ENCODE measurements at regions not wholly inside any gene's neighbourhood (a gene's known extent, or its start where the extent isn't known, plus 50 kb on each side); places are given as distances from the start of the nearest gene placed in this dataset.

GRCh38 chr10:131797626-131798025, 103.2 kb upstream of the PPP2R2D start:
- H3K27me3 ChIP-seq, result peaks cover 0 to 10% (median 0%) of the 10 kb centered on the region in 4 donors
- H3K4me1 ChIP-seq, result no peaks in the 10 kb centered on the region
- H3K27ac ChIP-seq (replicated peaks in 1 of 4), result no peak overlapping the region
- intact Hi-C loops (cut with DNase I), result no loop called here
- no peak overlapping the region for H3K4me3 ChIP-seq
- H3K36me3 ChIP-seq, result no peaks in the 10 kb centered on the region
- peaks cover 0 to 34% (median 23%) of the 10 kb centered on the region in 4 donors for H3K9me3 ChIP-seq
- DNase-seq (ENCODE audit: extremely low spot score), result no peak
- TF ChIP-seq POLR2A (IDR thresholded peaks at IDR 0.05; ENCODE audit: low read depth) (no peak), POLR2AphosphoS5 (IDR thresholded peaks at IDR 0.05) (no peak), EP300 (IDR thresholded peaks at IDR 0.05) (no peak)
- TF ChIP-seq, protein P1, sequence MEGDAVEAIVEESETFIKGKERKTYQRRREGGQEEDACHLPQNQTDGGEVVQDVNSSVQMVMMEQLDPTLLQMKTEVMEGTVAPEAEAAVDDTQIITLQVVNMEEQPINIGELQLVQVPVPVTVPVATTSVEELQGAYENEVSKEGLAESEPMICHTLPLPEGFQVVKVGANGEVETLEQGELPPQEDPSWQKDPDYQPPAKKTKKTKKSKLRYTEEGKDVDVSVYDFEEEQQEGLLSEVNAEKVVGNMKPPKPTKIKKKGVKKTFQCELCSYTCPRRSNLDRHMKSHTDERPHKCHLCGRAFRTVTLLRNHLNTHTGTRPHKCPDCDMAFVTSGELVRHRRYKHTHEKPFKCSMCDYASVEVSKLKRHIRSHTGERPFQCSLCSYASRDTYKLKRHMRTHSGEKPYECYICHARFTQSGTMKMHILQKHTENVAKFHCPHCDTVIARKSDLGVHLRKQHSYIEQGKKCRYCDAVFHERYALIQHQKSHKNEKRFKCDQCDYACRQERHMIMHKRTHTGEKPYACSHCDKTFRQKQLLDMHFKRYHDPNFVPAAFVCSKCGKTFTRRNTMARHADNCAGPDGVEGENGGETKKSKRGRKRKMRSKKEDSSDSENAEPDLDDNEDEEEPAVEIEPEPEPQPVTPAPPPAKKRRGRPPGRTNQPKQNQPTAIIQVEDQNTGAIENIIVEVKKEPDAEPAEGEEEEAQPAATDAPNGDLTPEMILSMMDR (IDR thresholded peaks at IDR 0.05), result no peak

- 63% methylated on average over 1 of the region's 1 CpG for WGBS
- Histone ChIP-seq H3K36me3 (no peaks in the 10 kb centered on the region), H3K4me3 (no peak overlapping the region), H3K27ac (replicated peaks in 1 of 4) (no peak overlapping the region), H3K9me3 (peaks cover 0 to 34% (median 23%) of the 10 kb centered on the region in 4 donors), H3K27me3 (no peaks in the 10 kb centered on the region), H3K4me1 (no peaks in the 10 kb centered on the region)
- intact Hi-C loops (cut with DNase I), result no loop called here
- no peak for TF ChIP-seq POLR2A (IDR thresholded peaks at IDR 0.05; ENCODE audit: low read depth)
- TF ChIP-seq POLR2AphosphoS5 (IDR thresholded peaks at IDR 0.05), result no peak
- TF ChIP-seq EP300 (IDR thresholded peaks at IDR 0.05), result no peak
- TF ChIP-seq, protein P1 (IDR thresholded peaks at IDR 0.05), result no peak
- no peak for DNase-seq (ENCODE audit: extremely low spot score)
Observed at GRCh38 chr10:131799429-131799828, 101.4 kb upstream of the PPP2R2D start.

DNA sequence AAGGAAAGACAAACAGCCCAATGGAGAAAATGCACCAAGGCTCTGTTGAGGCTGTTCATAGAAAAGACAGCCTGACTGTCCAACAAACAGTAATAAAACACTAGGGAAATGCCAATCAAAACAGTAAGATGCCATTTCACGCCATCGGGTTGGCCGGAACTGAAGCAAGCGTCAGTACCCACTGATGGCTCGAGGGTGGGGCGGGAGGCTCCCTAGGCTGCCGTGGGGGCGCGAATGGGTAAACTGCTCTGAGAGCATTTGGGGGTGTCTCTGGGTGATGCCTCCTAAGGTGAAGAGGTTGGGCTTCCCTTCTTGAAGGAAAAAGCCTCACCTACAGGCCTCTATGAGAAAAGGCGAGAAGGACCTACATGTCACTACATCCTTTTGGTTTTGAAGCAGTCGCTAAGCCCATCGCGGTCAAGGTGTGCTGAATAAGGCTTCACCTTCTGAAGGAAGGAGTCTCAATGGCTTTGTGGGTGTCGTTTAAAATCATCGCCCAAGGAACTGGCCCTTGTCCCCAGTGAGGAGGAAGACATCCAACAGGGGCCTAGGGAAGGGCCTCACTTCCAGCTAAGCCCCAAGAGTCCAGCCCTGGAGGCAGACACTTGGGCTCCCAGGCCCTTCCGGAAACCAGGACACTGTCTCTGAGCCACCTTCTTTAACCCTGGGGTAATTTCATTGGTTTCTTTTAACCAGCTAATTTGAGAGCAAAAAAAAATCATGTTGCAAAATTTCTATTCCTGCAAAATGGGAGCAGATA, 98.5 kb upstream of the PPP2R2D start:
- DNase-seq (ENCODE audit: extremely low spot score), result no peak
- intact Hi-C loops (cut with DNase I), result no loop called here
- 93% methylated on average over 16 of the region's 16 CpGs for WGBS
- Histone ChIP-seq H3K4me3 (no peak overlapping the region), H3K27me3 (no peaks in the 10 kb centered on the region), H3K9me3 (peaks cover 0 to 27% (median 13%) of the 10 kb centered on the region in 4 donors), H3K27ac (replicated peaks in 1 of 4) (no peak overlapping the region), H3K36me3 (no peaks in the 10 kb centered on the region), H3K4me1 (peaks cover 0 to 10% (median 0%) of the 10 kb centered on the region in 4 donors)
- TF ChIP-seq, protein P1 (IDR thresholded peaks at IDR 0.05), result no peak
- TF ChIP-seq EP300 (IDR thresholded peaks at IDR 0.05), result no peak
- TF ChIP-seq POLR2AphosphoS5 (IDR thresholded peaks at IDR 0.05), result no peak
- no peak for TF ChIP-seq POLR2A (IDR thresholded peaks at IDR 0.05; ENCODE audit: low read depth)

DNA sequence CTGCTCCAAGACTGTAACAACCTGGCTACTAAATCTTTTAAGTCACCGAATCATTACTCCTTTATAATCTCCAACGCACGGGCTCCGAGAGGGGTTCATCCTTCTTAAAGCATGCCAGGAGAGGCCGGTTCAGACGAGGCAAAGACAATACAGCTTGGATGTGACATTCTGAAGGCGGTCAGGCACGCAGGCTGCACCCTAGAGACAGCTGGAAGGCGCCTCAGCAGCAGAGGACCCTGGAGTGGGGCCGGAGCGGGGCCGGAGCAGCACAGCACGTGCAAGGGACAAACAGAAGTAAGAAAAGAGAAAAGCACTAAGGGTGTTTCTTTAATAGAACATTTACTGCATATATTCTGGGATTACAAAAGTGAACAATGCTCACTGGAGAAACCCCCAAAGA, 97.8 kb upstream of the PPP2R2D start:
- no peak for TF ChIP-seq POLR2AphosphoS5 (IDR thresholded peaks at IDR 0.05)
- no peak for TF ChIP-seq POLR2A (IDR thresholded peaks at IDR 0.05; ENCODE audit: low read depth)
- TF ChIP-seq, protein P1 (IDR thresholded peaks at IDR 0.05), result no peak
- TF ChIP-seq EP300 (IDR thresholded peaks at IDR 0.05), result no peak
- Histone ChIP-seq H3K4me1 (peaks cover 0 to 10% (median 0%) of the 10 kb centered on the region in 4 donors), H3K27me3 (no peaks in the 10 kb centered on the region), H3K4me3 (no peak overlapping the region), H3K36me3 (no peaks in the 10 kb centered on the region), H3K27ac (replicated peaks in 1 of 4) (no peak overlapping the region), H3K9me3 (peaks cover 0 to 21% (median 7%) of the 10 kb centered on the region in 4 donors)
- 39% methylated on average over 13 of the region's 13 CpGs for WGBS
- intact Hi-C loops (cut with DNase I), result no loop called here
- no peak for DNase-seq (ENCODE audit: extremely low spot score)
